ENCODE measurements at regions not wholly inside any gene's neighbourhood (a gene's known extent, or its start where the extent isn't known, plus 50 kb on each side); places are given as distances from the start of the nearest gene placed in this dataset.

DNA sequence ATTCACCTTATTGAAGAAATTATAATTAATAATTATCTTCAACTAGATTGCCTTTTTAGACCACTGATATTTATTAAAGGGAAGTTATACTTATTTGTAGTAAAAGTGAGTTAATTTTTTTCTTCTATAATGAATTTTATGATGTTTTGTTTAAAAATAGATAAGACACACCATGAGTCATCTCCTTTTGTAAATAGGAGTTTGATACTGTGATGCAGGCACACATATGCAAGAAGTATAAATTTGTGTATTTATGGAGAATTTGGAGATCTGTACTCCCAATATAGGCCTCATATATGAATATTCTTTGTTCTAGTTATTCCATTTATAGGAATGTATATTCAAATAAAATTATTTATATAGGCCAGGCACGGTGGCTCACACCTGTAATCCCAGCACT is 703.5 kb upstream of the CHAC2 start:
- TF ChIP-seq, protein P1, sequence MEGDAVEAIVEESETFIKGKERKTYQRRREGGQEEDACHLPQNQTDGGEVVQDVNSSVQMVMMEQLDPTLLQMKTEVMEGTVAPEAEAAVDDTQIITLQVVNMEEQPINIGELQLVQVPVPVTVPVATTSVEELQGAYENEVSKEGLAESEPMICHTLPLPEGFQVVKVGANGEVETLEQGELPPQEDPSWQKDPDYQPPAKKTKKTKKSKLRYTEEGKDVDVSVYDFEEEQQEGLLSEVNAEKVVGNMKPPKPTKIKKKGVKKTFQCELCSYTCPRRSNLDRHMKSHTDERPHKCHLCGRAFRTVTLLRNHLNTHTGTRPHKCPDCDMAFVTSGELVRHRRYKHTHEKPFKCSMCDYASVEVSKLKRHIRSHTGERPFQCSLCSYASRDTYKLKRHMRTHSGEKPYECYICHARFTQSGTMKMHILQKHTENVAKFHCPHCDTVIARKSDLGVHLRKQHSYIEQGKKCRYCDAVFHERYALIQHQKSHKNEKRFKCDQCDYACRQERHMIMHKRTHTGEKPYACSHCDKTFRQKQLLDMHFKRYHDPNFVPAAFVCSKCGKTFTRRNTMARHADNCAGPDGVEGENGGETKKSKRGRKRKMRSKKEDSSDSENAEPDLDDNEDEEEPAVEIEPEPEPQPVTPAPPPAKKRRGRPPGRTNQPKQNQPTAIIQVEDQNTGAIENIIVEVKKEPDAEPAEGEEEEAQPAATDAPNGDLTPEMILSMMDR (IDR thresholded peaks at IDR 0.05 in 4 of 5, conservative IDR thresholded peaks at IDR 0.05 in 1 of 5): no peak
- no peak for TF ChIP-seq POLR2A (IDR thresholded peaks at IDR 0.05)

Data from gastrocnemius medialis (tissue), 4 donors.